ENCODE measurements at regions not wholly inside any gene's neighbourhood (a gene's known extent, or its start where the extent isn't known, plus 50 kb on each side); places are given as distances from the start of the nearest gene placed in this dataset.

GRCh38 chr5:68845131-68845530 lies 248.7 kb upstream of the SLC30A5 start:
- TF ChIP-seq JUN (CRISPR knock-in tag; IDR thresholded peaks at IDR 0.05) (no peak), NR2F2 (IDR thresholded peaks at IDR 0.05; ENCODE audit: borderline replicate concordance, low read depth) (no peak), ZNF10 (CRISPR knock-in tag; IDR thresholded peaks at IDR 0.05; ENCODE audit: borderline replicate concordance, low read depth) (no peak)
- TF ChIP-seq, protein P1, sequence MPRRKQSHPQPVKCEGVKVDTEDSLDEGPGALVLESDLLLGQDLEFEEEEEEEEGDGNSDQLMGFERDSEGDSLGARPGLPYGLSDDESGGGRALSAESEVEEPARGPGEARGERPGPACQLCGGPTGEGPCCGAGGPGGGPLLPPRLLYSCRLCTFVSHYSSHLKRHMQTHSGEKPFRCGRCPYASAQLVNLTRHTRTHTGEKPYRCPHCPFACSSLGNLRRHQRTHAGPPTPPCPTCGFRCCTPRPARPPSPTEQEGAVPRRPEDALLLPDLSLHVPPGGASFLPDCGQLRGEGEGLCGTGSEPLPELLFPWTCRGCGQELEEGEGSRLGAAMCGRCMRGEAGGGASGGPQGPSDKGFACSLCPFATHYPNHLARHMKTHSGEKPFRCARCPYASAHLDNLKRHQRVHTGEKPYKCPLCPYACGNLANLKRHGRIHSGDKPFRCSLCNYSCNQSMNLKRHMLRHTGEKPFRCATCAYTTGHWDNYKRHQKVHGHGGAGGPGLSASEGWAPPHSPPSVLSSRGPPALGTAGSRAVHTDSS (CRISPR knock-in tag; conservative IDR thresholded peaks at IDR 0.05), result no peak

Data from HepG2 (cell line).